ENCODE measurements at regions not wholly inside any gene's neighbourhood (a gene's known extent, or its start where the extent isn't known, plus 50 kb on each side); places are given as distances from the start of the nearest gene placed in this dataset.
"Not testable (repeated sequence)": the region's sequence is repeated elsewhere in the genome, so short reads cannot be mapped to it uniquely, and the experiment has no call there.

GRCh38 chr7:149595541-149595940, 97.9 kb upstream of the ZNF746 start:
- H3K4me1 ChIP-seq (replicated peaks): no peaks in the 10 kb centered on the region
- no peak overlapping the region for H3K27ac ChIP-seq
- peaks cover 43% of the 10 kb centered on the region for H3K36me3 ChIP-seq
- no peak overlapping the region for H3K4me3 ChIP-seq
- DNase-seq (ENCODE audit: low read depth in 1 of 2, low spot score in 2 of 2): no peak
- no peaks in the 10 kb centered on the region for H3K9me3 ChIP-seq (replicated peaks)
- H3K27me3 ChIP-seq (replicated peaks): no peaks in the 10 kb centered on the region

- H3K27me3 ChIP-seq (replicated peaks): no peaks in the 10 kb centered on the region
- no peak overlapping the region for H3K27ac ChIP-seq
- peaks cover 40% of the 10 kb centered on the region for H3K36me3 ChIP-seq
- no peak overlapping the region for H3K4me3 ChIP-seq
- H3K4me1 ChIP-seq (replicated peaks): no peaks in the 10 kb centered on the region
- no peaks in the 10 kb centered on the region for H3K9me3 ChIP-seq (replicated peaks)
- DNase-seq (ENCODE audit: low read depth in 1 of 2, low spot score in 2 of 2): no peak
Observed at GRCh38 chr7:149595078-149595477, 97.5 kb upstream of the ZNF746 start.

GRCh38 chr7:149588930-149589329, 91.3 kb upstream of the ZNF746 start:
- H3K4me1 ChIP-seq (replicated peaks): no peaks in the 10 kb centered on the region
- no peak overlapping the region for H3K4me3 ChIP-seq
- H3K27me3 ChIP-seq (replicated peaks): no peaks in the 10 kb centered on the region
- no peak overlapping the region for H3K27ac ChIP-seq
- peaks cover 47% of the 10 kb centered on the region for H3K36me3 ChIP-seq
- no peak for DNase-seq (ENCODE audit: low read depth in 1 of 2, low spot score in 2 of 2)
- no peaks in the 10 kb centered on the region for H3K9me3 ChIP-seq (replicated peaks)

GRCh38 chr7:149586646-149587645, 89.3 kb upstream of the ZNF746 start:
- DNase-seq (ENCODE audit: low read depth in 1 of 2, low spot score in 2 of 2): no peak
- Histone ChIP-seq H3K4me3 (no peak overlapping the region), H3K36me3 (peaks cover 59% of the 10 kb centered on the region), H3K27ac (no peak overlapping the region), H3K27me3 (replicated peaks) (no peaks in the 10 kb centered on the region), H3K9me3 (replicated peaks) (no peaks in the 10 kb centered on the region), H3K4me1 (replicated peaks) (no peaks in the 10 kb centered on the region)

GRCh38 chr7:149584530-149584929, 86.9 kb upstream of the ZNF746 start:
- Histone ChIP-seq H3K9me3 (replicated peaks) (peaks cover 6% of the 10 kb centered on the region), H3K4me1 (replicated peaks) (no peaks in the 10 kb centered on the region), H3K4me3 (no peak overlapping the region), H3K36me3 (peaks cover 73% of the 10 kb centered on the region), H3K27me3 (replicated peaks) (no peaks in the 10 kb centered on the region), H3K27ac (no peak overlapping the region)
- DNase-seq (ENCODE audit: low read depth in 1 of 2, low spot score in 2 of 2): no peak

- no peaks in the 10 kb centered on the region for H3K27me3 ChIP-seq (replicated peaks)
- H3K4me1 ChIP-seq (replicated peaks): no peaks in the 10 kb centered on the region
- DNase-seq (ENCODE audit: low read depth in 1 of 2, low spot score in 2 of 2): no peak
- no peak overlapping the region for H3K4me3 ChIP-seq
- H3K9me3 ChIP-seq (replicated peaks): peaks cover 6% of the 10 kb centered on the region
- H3K36me3 ChIP-seq: peaks cover 70% of the 10 kb centered on the region
- no peak overlapping the region for H3K27ac ChIP-seq
Observed at GRCh38 chr7:149584009-149584408, 86.4 kb upstream of the ZNF746 start.

- H3K36me3 ChIP-seq: peaks cover 48% of the 10 kb centered on the region
- H3K27me3 ChIP-seq (replicated peaks): no peaks in the 10 kb centered on the region
- no peak overlapping the region for H3K4me3 ChIP-seq
- H3K27ac ChIP-seq: no peak overlapping the region
- DNase-seq (ENCODE audit: low read depth in 1 of 2, low spot score in 2 of 2): no peak
- no peaks in the 10 kb centered on the region for H3K4me1 ChIP-seq (replicated peaks)
- peaks cover 6% of the 10 kb centered on the region for H3K9me3 ChIP-seq (replicated peaks)
Observed at GRCh38 chr7:149580328-149580727, 82.7 kb upstream of the ZNF746 start.

- not testable (repeated sequence) for H3K27me3 ChIP-seq (replicated peaks); H3K4me1 ChIP-seq (replicated peaks); H3K4me3 ChIP-seq; H3K9me3 ChIP-seq (replicated peaks); DNase-seq (ENCODE audit: low read depth in 1 of 2, low spot score in 2 of 2); H3K27ac ChIP-seq
- peaks cover 42% of the 10 kb centered on the region for H3K36me3 ChIP-seq
Observed at GRCh38 chr7:149579365-149579764, 81.8 kb upstream of the ZNF746 start.

GRCh38 chr7:149574428-149574827, 76.8 kb upstream of the ZNF746 start:
- not testable (repeated sequence) for DNase-seq (ENCODE audit: low read depth in 1 of 2, low spot score in 2 of 2); H3K4me1 ChIP-seq (replicated peaks); H3K4me3 ChIP-seq; H3K27ac ChIP-seq; H3K9me3 ChIP-seq (replicated peaks); H3K27me3 ChIP-seq (replicated peaks); H3K36me3 ChIP-seq

- Histone ChIP-seq H3K4me3 (no peak overlapping the region), H3K27ac (no peak overlapping the region), H3K36me3 (peaks cover 4% of the 10 kb centered on the region), H3K4me1 (replicated peaks) (no peaks in the 10 kb centered on the region), H3K9me3 (replicated peaks) (peaks cover 10% of the 10 kb centered on the region; the same call in 1 of the 2 replicates), H3K27me3 (replicated peaks) (no peaks in the 10 kb centered on the region)
- DNase-seq (ENCODE audit: low read depth in 1 of 2, low spot score in 2 of 2): no peak
Observed at GRCh38 chr7:149573519-149573918, 75.9 kb upstream of the ZNF746 start.

- not testable (repeated sequence) for H3K27me3 ChIP-seq (replicated peaks); H3K4me3 ChIP-seq; H3K4me1 ChIP-seq (replicated peaks); DNase-seq (ENCODE audit: low read depth in 1 of 2, low spot score in 2 of 2); H3K36me3 ChIP-seq; H3K9me3 ChIP-seq (replicated peaks); H3K27ac ChIP-seq
Observed at GRCh38 chr7:149572920-149573319, 75.3 kb upstream of the ZNF746 start.

GRCh38 chr7:149570784-149571183, 73.2 kb upstream of the ZNF746 start:
- no peak for DNase-seq (ENCODE audit: low read depth in 1 of 2, low spot score in 2 of 2)
- no peaks in the 10 kb centered on the region for H3K27me3 ChIP-seq (replicated peaks)
- H3K9me3 ChIP-seq (replicated peaks): peaks cover 10% of the 10 kb centered on the region; the same call in 1 of the 2 replicates
- H3K27ac ChIP-seq: no peak overlapping the region
- H3K4me3 ChIP-seq: no peak overlapping the region
- H3K36me3 ChIP-seq: peaks cover 30% of the 10 kb centered on the region
- no peaks in the 10 kb centered on the region for H3K4me1 ChIP-seq (replicated peaks)

GRCh38 chr7:149569726-149570422, 72.3 kb upstream of the ZNF746 start:
- Histone ChIP-seq H3K36me3 (peaks cover 35% of the 10 kb centered on the region), H3K27ac (no peak overlapping the region), H3K4me1 (replicated peaks) (no peaks in the 10 kb centered on the region)

More at GRCh38 chr7:149569726-149570422, 72.3 kb upstream of the ZNF746 start:
- Histone ChIP-seq H3K9me3 (replicated peaks) (peaks cover 10% of the 10 kb centered on the region; the same call in 1 of the 2 replicates), H3K27me3 (replicated peaks) (no peaks in the 10 kb centered on the region), H3K4me3 (no peak overlapping the region)
- no peak for DNase-seq (ENCODE audit: low read depth in 1 of 2, low spot score in 2 of 2)
